HG02610 (cell line): ENCODE measurements at regions not wholly inside any gene's neighbourhood (a gene's known extent, or its start where the extent isn't known, plus 50 kb on each side); places are given as distances from the start of the nearest gene placed in this dataset.

Source experiments
- ATAC-seq: cut with Tn5 transposase; IDR thresholded peaks from one replicate; pipeline ENCODE4 v1.9.1; 2021; ENCODE audit warnings: mild to moderate bottlenecking, moderate library complexity; ENCODE audit not compliant: unreplicated experiment

- no peak for ATAC-seq
Measured at GRCh38 chr3:157815739-157816138, 290.5 kb downstream of the SHOX2 start.

DNA sequence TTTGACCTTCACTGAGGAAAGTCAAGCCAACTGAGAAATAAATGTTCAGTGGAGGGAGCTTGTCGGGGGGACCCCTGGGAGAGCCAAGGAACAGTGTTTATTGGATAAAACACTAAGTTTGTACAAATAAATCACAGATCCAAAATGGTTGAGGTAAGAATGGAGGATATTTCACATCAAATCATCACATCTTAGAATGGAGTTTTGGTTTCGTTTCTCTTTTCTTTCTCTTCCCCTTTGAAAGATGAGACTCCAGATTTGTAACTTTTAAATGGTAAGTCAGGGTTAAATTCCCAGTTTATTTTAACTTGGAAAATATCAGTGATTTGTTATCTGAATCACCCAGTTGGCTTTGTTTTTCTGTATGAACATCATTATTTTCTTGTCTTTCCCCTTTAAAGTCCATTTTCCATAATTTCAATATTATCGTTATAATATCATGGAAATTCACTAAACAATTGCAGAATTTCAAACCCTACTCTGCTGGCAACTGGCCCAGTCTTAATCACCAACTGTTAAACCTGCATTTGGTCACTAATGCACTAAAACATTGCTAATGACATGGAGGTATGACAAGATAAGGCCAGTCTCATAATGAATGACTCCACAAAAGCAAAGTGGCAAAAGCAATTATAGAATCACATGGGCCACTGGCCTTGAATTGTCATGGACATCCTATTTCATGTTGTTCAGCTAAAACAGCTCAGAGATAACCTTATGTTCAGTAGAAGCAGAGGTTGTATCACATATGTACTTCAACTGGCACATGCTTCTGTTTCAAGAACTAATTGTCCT lies 295.1 kb downstream of the SHOX2 start:
- ATAC-seq = no peak

DNA sequence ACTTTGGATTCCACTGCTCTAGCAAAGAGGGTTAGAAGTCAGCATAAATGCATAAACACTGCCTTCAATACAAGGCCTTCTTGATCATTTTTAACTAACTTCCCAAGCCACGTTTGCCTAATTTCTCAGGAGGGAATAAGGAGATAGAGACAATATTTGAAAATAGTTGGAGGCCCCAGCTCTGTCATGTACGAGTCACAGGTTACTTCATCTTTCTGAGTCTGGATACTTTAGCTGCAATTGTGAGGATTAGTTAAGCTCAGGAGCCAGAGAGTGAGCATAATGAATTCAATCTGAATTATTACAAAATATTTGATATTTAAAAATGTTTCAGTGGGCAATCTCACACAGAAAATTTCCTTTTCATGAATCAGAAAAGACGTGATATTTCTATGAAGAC lies 298.9 kb downstream of the SHOX2 start:
- ATAC-seq = no peak

- ATAC-seq = no peak
Measured at GRCh38 chr3:157805538-157805937, 300.7 kb downstream of the SHOX2 start.

- ATAC-seq = no peak
Measured at GRCh38 chr3:157794771-157795170, 291.6 kb upstream of the VEPH1 start.

GRCh38 chr3:157793745-157794144 lies 290.5 kb upstream of the VEPH1 start:
- ATAC-seq = no peak

- ATAC-seq = no peak
Measured at GRCh38 chr3:157789162-157789561, 285.9 kb upstream of the VEPH1 start.

GRCh38 chr3:157786618-157787017 lies 283.4 kb upstream of the VEPH1 start:
- ATAC-seq = no peak

DNA sequence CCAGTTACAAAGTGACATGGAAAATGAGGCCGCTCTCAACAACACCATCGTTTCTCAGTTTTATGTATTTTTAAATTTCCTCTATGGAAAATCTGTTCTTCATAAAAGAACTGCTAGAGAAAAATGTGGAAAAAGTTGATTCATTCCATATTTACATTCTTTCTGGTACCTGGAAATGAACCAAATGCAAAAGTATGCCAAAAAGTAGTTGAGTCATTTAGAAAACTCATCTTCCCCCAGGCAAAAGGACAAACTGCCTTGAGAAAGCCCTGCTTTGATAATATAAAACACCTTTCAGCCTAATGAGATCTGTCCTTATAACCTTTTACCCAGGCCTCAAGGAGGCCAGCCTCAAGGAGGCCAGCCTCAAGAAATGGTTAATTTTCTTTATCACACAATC lies 283.0 kb upstream of the VEPH1 start:
- no peak for ATAC-seq

DNA sequence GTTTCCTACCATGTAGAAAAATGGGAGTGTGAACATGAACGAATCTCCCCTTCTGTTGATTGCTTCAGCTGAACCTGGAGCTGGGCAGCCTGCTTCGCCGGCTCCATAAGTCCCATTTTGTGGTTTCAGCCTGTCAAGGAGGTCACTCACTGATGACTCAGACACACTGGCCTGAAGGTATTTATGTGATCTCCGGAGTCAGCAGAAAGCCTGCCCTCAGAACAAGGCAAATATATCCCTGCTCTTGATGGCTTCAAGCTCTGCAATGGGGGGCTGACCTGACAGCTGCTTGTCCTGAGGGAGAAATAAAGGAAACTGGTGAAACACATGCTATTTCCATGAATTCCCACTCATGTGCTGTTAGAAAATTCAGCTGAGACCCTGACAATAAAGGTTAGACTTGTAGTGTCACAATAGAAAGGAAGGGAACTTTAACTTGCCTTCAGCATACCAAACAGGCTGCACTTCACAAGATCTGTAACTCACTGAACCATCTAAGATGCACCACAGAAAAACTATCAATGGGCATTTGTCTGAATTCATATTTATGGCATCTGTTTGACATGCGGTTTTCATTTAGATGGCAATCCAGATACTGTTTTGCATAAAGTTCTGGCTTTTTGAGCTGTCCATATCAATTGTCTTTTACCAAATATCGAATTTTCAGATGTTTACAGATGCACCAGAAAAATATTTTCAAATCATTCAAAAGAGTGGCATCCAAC lies 282.0 kb upstream of the VEPH1 start:
- no peak for ATAC-seq

DNA sequence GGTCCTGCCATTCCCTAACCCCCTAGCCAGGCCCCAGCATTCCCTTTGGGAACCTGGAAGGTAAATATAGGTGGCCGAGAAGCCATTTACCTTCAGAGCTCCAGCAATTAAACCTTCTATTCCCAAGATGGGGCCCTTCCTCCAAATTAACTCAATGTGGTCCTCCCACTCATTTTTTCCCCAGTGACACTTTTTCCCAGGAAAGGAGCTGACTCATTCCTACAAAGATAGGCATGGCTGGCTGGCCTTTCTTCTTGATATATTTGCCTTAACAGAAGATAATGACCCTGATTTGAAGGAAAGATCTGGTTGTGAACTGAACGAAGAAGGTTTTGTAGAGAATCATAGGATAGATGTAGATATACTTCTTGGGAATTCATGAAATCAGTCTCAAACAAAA lies 279.0 kb upstream of the VEPH1 start:
- no peak for ATAC-seq

DNA sequence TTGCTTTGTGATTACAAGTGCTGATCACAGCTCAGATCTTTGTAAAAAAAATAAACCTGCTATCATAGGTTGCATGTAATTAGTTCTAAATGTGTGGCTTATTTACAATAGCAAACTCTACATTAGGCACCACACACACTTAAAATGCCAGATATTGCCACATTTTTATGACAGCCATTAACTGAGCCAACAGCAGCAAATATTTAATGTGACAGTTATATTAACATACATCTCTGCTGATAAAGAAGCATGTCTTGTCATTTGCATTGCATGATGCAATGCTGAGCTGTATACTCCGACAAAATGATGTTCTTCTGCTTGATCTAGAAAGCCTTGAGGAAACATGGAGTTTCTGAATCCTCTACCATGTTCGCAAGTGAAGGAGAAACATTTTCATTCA lies 273.6 kb upstream of the VEPH1 start:
- no peak for ATAC-seq

DNA sequence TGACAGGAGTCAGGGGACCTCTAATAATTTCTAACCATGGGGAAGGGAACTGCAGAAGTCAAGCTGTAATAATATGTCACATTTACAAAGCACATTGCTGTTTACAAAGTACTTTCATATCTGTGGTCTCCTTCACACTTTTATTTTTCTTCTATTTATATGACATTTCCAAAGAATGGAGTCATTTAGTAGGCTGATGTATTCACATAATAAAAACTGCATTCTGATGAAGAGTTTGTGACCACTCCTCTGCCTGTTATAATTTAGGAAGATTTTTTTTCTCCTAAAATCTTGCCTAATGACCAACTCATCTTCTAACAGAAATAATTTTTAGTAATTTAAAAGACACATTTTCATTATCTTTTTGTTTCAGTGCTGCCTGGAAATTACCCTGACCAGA lies 272.2 kb upstream of the VEPH1 start:
- no peak for ATAC-seq

GRCh38 chr3:157769378-157769777 lies 266.2 kb upstream of the VEPH1 start:
- no peak for ATAC-seq

DNA sequence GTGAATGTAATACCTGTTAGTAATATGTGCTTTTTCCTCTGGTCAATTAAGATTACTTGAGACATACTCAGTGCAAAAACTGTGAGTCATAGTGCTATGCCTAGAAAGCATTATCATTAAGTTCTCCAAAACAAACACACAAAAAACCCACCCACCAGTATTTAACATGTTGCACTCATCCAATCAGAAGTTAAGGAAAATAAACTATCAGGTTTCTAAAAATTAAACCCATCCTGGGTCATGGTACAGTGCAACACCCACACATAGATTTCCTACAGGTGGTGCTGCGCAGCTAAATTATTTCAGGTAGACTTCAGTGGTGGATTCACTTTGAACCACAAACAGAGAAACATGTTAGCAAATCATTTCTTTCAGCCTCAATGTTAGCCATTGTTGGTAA lies 264.4 kb upstream of the VEPH1 start:
- no peak for ATAC-seq

DNA sequence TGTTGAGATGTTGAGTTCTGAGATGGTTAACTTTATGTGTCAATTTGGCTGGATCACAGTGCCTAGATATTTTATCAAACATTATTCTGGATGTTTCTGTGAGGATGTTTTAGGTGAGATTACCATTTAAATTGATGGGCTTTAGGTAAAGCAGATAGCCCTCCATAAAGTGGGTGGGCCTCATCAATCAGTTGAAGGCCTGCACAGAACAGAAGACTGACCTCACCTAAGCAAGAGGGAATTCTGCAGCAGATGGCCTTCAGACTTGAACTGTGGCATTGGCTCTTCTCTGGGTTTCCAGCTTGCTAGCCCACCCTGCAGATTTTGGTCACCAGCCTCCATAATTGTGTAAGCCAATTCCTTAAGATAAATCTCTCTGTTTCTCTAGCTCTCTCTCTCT lies 260.4 kb upstream of the VEPH1 start:
- no peak for ATAC-seq

- ATAC-seq = no peak
Measured at GRCh38 chr3:157759311-157759710, 256.1 kb upstream of the VEPH1 start.

- no peak for ATAC-seq
Measured at GRCh38 chr3:157755233-157755632, 252.0 kb upstream of the VEPH1 start.

GRCh38 chr3:157754451-157754850 lies 251.2 kb upstream of the VEPH1 start:
- no peak for ATAC-seq

- ATAC-seq = no peak
Measured at GRCh38 chr3:157753787-157754136, 250.5 kb upstream of the VEPH1 start.

- ATAC-seq = no peak
Measured at GRCh38 chr3:157752956-157753786, 250.0 kb upstream of the VEPH1 start.

DNA sequence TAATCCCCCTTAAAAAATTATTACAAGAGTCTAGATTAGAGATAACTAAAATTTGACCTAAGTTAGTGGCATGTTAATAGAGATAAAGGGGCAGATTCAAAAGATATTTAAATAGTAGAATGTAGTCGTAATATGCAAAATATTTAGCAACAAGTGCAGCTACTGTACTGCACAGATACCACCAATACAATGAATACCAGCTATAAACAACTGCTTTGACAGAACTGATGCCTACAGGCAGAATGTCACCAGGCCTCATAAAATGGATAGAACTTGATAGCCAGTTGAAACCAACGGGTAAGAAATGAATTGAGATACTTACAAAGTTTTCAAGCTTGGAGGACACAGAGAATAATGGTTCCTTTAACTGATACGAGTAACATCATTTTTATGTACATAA lies 249.3 kb upstream of the VEPH1 start:
- ATAC-seq = no peak
